ENCODE measurements at regions not wholly inside any gene's neighbourhood (a gene's known extent, or its start where the extent isn't known, plus 50 kb on each side); places are given as distances from the start of the nearest gene placed in this dataset.

- no peak for TF ChIP-seq POLR2AphosphoS5 (IDR thresholded peaks at IDR 0.05; ENCODE audit: borderline replicate concordance, low read depth, low read length)
- TF ChIP-seq EZH2 (IDR thresholded peaks at IDR 0.05), result no peak
These were observed 78.6 kb downstream of the RGS2 start for GRCh38 chr1:192887426-192887825.

Measured in SK-N-MC (cell line).